Effector memory CD8-positive, alpha-beta T cell (primary cell): ENCODE measurements at regions not wholly inside any gene's neighbourhood (a gene's known extent, or its start where the extent isn't known, plus 50 kb on each side); places are given as distances from the start of the nearest gene placed in this dataset.

ENCODE experiments used
- ATAC-seq: fragments of 150-1000 bp; cut with Tn5 transposase; replicated peaks from 2 replicates; pipeline ENCODE4 v1.10.0; 2021; ENCODE audit warnings: mild to moderate bottlenecking, moderate library complexity
- DNase-seq, 3 experiments: peaks; one replicate each; pipeline ENCODE4 v3.0.0; 2021
- H3K27ac Mint-ChIP-seq, 2 donors: one replicate each; pipeline ENCODE4 v1.8.0; 2022; ENCODE audit warnings: mild to moderate bottlenecking in 2 of 2, mixed read lengths in 2 of 2, moderate library complexity in 2 of 2
- H3K27me3 Mint-ChIP-seq, 2 donors: one replicate each; pipeline ENCODE4 v1.8.0; 2022; ENCODE audit warnings: mixed read lengths in 2 of 2
- H3K36me3 Mint-ChIP-seq: one replicate; pipeline ENCODE4 v1.8.0; 2022; ENCODE audit warnings: mild to moderate bottlenecking, moderate library complexity, mixed read lengths; ENCODE audit not compliant: insufficient read depth
- H3K4me1 Mint-ChIP-seq, 2 donors: one replicate each; pipeline ENCODE4 v1.8.0; 2022; ENCODE audit warnings: low read depth in 2 of 2, mixed read lengths in 2 of 2
- H3K4me3 Mint-ChIP-seq, 2 donors: one replicate each; pipeline ENCODE4 v1.8.0; 2022; ENCODE audit warnings: mild to moderate bottlenecking in 2 of 2, mixed read lengths in 2 of 2, moderate library complexity in 2 of 2
- H3K9me3 Mint-ChIP-seq, 2 donors: one replicate each; pipeline ENCODE4 v1.8.0; 2022; ENCODE audit warnings: mixed read lengths in 2 of 2

DNA sequence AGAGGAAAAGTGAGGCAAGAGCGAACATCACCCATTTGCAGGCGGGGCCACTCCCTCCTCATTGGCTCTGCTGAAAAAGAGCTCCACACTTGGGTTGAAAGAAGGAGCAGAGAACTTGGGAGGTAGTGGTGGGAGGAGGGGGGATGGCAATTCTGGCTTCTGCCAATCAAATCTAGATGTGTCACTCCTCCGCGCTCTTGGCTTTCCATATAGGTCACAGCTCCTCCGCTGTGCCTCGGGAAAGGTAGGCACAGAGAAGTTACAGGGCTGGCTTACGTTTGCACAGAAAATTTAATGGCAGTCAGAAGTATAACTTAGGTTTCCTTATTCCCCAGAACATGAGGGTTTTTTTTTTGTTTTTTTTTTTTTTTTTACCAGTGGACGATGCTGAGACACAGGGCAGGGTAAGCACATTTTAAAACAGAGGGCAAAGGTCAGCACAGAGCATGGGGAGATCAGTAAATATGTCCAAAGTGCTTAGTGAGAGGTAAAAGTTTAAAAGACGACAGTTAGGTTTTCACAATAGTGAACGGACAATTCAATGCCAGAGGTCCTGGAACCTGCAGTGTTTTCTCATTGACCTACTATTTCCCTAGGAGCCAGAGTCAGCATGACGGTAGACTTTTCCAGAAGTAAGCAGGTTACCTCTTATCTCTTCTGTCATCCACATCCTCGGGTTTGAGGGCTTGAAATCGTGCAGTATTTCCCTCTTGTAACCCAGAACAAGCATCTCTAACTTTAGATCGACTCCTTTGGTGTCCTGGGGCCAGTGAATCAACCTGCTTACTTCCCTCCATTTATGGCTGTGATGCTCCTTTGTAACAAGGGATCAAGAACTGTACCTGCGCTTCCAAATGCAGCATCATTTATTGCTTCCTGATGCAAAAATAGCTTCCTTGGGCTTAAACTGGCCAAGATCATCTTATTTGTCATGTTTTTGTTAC is 258.9 kb upstream of the PROX1 start:
- H3K36me3 Mint-ChIP-seq: no peaks in the 10 kb centered on the region
- no peak overlapping the region for H3K4me3 Mint-ChIP-seq
- ATAC-seq (no peak), DNase-seq (no peak)
- H3K4me1 Mint-ChIP-seq: no peaks in the 10 kb centered on the region
- peaks cover 0 to 7% of the 10 kb centered on the region in 2 donors for H3K9me3 Mint-ChIP-seq
- no peaks in the 10 kb centered on the region for H3K27me3 Mint-ChIP-seq
- no peak overlapping the region for H3K27ac Mint-ChIP-seq

DNA sequence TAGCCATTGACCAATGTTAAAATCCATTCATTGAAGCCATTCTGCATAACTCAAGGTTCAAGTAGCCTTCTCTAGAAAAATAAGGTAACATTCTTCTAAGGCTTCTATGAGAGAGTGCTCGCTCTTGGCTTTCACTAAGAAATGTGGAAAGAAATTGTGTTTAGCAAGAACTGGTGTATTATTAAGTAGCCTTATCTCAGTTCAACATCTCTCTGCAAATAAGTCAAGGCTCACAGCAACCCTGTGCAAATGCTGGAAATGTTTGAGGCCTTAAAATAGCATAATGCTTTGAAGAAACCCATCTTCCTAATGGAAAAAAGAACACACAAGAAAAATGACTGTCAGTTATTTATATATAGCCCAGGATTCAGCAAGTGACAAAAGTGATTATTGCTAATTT is 254.1 kb upstream of the PROX1 start:
- no peaks in the 10 kb centered on the region for H3K36me3 Mint-ChIP-seq
- H3K4me1 Mint-ChIP-seq: no peaks in the 10 kb centered on the region

DNA sequence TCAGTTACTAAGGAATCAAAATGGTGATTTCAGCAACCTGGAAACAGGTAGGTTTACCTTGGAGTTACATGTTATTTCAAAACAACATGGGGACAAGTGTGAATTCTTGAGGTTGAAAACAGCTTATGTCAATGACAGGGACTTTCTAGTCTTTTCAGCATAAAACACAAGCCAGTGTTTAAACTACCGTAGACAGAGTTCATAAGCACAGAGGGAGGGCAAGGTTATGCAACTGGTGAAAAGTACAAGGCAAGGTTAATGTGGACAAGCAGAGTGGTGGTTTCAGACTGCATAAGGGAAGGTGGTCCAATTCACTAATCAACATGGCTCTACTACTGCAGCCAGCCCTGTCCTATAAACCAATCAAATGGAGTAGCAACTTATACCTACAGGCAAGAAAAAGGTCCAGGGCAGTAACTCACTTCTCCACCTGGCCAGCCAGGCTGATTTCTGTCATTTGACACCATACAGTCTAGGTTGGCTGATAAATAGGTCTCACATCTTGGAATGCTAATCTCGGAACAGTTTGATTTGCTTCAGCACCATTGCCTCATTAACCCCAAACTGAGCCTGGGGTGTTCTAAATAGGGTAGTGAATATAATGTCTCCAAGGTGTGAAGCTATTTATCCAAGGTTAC is 250.3 kb upstream of the PROX1 start:
- no peak overlapping the region for H3K27ac Mint-ChIP-seq

More for the DNA sequence above, 254.1 kb upstream of the PROX1 start:
- Mint-ChIP-seq H3K27ac (no peak overlapping the region), H3K27me3 (no peaks in the 10 kb centered on the region), H3K9me3 (peaks cover 0 to 6% of the 10 kb centered on the region in 2 donors), H3K4me3 (no peak overlapping the region)
- no peak for DNase-seq
- ATAC-seq: no peak

DNA sequence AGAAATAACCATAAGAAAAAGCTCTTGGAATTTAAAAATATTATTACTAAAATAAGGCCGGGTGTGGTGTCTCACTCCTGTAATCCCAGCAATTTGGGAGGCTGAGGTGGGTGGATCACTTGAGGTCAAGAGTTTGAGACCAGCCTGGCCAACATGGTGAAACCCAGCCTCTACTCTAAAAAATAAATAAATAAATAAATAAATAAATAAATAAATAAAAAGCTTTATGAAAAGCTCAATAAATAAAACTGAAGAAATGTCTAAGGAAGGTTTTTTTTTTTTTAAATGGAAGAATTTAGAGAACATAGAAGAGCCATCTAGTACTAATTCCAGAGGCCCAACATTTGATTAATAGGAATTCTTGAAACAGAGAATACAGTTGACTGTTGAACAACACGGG is 249.1 kb upstream of the PROX1 start:
- Mint-ChIP-seq H3K27me3 (no peaks in the 10 kb centered on the region), H3K9me3 (peaks cover 0 to 2% of the 10 kb centered on the region in 2 donors), H3K4me1 (no peaks in the 10 kb centered on the region), H3K36me3 (no peaks in the 10 kb centered on the region), H3K4me3 (no peak overlapping the region), H3K27ac (no peak overlapping the region)
- ATAC-seq: no peak
- DNase-seq: no peak

More for the DNA sequence above, 250.3 kb upstream of the PROX1 start:
- no peaks in the 10 kb centered on the region for H3K36me3 Mint-ChIP-seq
- DNase-seq (no peak), ATAC-seq (no peak)
- no peaks in the 10 kb centered on the region for H3K4me1 Mint-ChIP-seq
- H3K4me3 Mint-ChIP-seq: no peak overlapping the region
- no peaks in the 10 kb centered on the region for H3K27me3 Mint-ChIP-seq
- peaks cover 0 to 4% of the 10 kb centered on the region in 2 donors for H3K9me3 Mint-ChIP-seq

DNA sequence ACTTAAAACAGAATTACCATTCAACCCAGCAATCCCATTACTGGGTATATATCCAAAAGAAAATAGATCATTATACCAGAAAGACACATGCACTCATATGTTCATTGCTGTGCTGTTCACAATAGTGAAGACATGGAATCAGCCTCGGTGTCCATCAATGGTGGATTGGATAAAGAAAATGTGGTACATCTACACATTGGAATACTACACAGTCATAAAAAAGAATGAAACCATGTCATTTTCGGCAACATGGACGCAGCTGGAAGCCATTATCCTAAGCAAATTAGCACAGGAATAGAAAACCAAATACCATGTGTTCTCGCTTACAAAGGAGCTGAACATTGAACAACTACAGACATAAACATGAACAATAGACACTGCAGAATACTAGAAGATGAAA is 244.8 kb upstream of the PROX1 start:
- H3K4me3 Mint-ChIP-seq: no peak overlapping the region
- no peaks in the 10 kb centered on the region for H3K27me3 Mint-ChIP-seq
- H3K9me3 Mint-ChIP-seq: no peaks in the 10 kb centered on the region
- no peak overlapping the region for H3K27ac Mint-ChIP-seq
- DNase-seq (no peak), ATAC-seq (no peak)
- H3K4me1 Mint-ChIP-seq: no peaks in the 10 kb centered on the region
- H3K36me3 Mint-ChIP-seq: no peaks in the 10 kb centered on the region

DNA sequence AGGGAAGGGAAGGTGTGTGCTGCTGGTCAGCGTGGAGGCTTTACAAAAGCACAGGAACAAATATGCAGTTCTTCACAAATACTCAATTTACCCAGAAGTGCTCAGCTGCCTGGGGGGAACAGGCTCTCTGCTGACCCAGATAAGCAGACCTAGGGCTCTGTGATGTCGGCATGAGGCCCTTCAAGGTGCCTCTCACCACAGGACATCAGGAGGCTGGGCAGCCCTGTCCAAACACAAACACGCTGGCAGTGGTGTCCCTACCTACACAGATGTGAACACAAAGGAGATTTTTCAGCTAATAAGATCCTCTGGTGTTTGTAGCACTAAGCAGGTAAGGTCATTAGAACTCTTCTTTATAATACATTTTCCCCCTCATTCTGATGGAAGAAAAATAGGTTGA is 243.0 kb upstream of the PROX1 start:
- H3K4me3 Mint-ChIP-seq: no peak overlapping the region
- DNase-seq (no peak), ATAC-seq (no peak)
- H3K36me3 Mint-ChIP-seq: no peaks in the 10 kb centered on the region
- H3K9me3 Mint-ChIP-seq: no peaks in the 10 kb centered on the region
- H3K4me1 Mint-ChIP-seq: no peaks in the 10 kb centered on the region
- H3K27ac Mint-ChIP-seq: no peak overlapping the region
- H3K27me3 Mint-ChIP-seq: no peaks in the 10 kb centered on the region

DNA sequence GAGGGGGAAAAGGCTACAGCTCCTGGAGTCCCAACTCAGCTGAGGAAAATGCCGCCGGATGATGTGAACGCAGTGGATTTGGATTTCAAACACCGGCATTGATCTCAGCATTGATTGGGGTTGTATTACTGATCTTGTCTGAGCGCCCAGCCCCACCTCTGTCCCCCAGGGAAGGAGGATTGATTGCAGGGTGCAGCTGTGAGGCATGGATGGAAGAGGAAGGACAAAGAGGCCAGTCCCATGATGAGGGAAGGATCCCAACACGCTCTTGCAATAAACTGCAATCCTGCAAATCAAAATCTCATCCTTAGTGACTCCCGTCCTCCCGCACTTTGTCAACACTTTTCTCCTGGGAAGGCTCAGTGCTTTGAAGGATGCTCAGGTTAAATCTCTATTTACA is 242.3 kb upstream of the PROX1 start:
- H3K4me3 Mint-ChIP-seq: no peak overlapping the region
- no peaks in the 10 kb centered on the region for H3K36me3 Mint-ChIP-seq
- peaks cover 0 to 3% of the 10 kb centered on the region in 2 donors for H3K9me3 Mint-ChIP-seq
- ATAC-seq (no peak), DNase-seq (no peak)
- H3K4me1 Mint-ChIP-seq: no peaks in the 10 kb centered on the region
- no peaks in the 10 kb centered on the region for H3K27me3 Mint-ChIP-seq
- H3K27ac Mint-ChIP-seq: no peak overlapping the region

DNA sequence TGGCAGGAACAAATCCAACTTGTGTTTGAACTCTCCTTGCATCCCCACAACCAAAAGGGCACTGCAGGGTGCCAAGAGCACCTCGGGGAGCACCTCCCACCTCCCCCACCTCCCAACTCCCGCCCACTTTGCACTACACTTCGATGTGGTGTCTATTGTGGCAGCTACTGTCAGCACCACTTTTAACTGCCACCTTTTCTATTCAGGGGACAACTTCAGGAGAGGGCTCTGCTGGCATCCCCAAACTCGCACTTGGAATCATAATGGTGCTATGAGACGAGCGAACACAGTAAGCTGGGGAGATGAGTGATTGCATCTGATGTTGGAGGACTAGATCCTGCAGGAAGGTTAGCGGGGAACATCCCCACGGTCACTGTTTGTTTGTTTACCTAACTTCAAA is 238.2 kb upstream of the PROX1 start:
- Mint-ChIP-seq H3K27me3 (no peaks in the 10 kb centered on the region), H3K27ac (no peak overlapping the region), H3K36me3 (no peaks in the 10 kb centered on the region), H3K4me3 (no peak overlapping the region), H3K9me3 (peaks cover 0 to 8% of the 10 kb centered on the region in 2 donors), H3K4me1 (no peaks in the 10 kb centered on the region)
- DNase-seq (no peak), ATAC-seq (no peak)

DNA sequence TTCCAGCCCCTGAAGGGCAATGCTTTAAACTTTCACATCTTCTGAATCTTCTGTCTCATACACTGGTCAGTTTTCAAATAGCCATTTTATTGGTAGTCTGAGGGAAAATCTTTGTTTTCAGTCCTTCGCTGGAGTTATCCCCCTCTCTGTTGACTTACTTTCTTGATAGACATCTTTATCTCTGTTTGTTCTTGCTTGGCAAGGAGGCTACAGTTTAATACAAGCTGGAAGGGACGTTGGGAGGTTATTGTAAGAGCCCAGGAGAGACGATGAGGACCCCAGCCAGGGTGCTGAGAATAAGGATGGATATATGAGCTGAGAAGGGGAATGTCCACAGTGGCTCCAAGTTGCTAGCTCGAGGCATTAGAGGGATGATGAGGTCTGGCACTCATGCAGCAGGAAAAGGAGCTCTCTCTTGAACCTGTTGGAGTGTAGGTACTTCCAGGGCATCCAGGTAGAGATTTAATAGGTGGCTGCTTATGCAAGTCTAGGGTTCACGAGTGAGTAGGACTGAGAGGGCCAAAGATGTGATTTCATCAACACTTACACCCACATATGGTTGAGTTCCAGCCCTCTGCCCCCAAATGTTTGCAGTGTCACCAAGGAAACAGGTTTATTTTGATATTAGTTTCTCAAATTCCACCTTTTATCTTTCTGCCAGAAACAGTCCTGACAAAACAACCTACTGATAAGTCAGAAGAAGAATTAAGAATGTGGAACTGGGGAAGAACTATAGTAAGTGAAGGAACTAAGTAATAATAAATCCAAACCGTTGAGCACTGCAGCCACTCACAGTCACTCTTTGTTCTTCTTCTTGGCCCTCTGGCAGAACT is 237.3 kb upstream of the PROX1 start:
- DNase-seq (no peak), ATAC-seq (no peak)
- Mint-ChIP-seq H3K27ac (no peak overlapping the region), H3K27me3 (no peaks in the 10 kb centered on the region), H3K4me3 (no peak overlapping the region), H3K36me3 (no peaks in the 10 kb centered on the region), H3K4me1 (no peaks in the 10 kb centered on the region), H3K9me3 (peaks cover 0 to 9% of the 10 kb centered on the region in 2 donors)

DNA sequence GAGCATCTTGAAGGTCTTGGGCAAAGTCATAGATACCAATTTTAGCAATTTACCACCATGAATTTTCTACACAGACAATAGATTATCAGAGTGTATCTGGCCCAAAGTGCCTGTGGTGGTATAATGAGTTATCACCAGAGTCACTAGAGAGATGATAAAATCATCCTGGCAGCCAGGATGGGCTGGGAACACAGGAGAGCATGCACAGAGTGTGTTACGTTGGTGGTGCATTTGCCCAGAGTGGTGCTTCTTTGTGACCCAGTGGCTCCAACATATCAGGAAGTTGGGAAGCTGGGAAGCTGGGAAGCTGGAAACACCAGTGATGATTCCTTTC is 236.7 kb upstream of the PROX1 start:
- ATAC-seq (no peak), DNase-seq (no peak)
- peaks cover 0 to 9% of the 10 kb centered on the region in 2 donors for H3K9me3 Mint-ChIP-seq
- H3K4me3 Mint-ChIP-seq: no peak overlapping the region
- H3K36me3 Mint-ChIP-seq: no peaks in the 10 kb centered on the region
- H3K4me1 Mint-ChIP-seq: no peaks in the 10 kb centered on the region
- no peak overlapping the region for H3K27ac Mint-ChIP-seq
- no peaks in the 10 kb centered on the region for H3K27me3 Mint-ChIP-seq

DNA sequence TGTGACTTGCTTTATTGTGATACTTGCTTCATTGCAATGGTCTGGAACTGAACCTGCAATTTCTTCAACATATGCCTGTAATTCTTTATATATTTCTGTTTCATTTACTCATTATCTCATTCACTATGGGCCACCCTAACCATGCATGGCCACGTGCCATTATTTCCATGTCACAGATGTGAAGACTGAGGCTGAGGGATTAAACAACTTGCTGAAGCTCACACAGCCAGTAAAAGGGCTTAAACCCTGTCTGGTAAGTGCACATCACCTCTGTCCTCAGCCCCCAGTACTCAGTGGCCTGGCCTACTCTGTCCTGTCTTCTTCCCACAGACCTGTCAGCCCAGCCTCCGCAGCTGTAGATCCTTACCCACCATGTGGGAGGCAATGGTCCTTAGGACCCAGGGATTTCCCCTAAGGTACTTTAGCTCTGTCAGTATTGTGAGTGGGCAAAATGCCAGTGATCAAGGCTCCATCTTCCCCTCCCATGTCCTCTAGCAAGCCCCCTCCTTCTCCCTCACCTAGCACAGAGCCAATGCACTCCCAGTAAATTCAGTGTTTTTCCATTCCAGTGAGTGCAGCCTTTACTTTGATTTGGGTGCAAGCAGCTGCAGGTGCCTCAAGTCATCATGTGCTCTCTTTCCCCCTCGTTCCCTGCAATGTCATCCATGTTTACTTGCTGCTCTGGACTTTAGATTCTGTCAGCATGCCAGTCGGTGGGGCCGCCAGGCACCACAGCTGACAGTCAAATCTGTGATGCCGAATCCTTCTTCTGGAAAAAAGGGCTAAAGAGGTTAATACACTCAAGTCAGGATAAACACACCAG is 228.2 kb upstream of the PROX1 start:
- DNase-seq (no peak), ATAC-seq (no peak)
- Mint-ChIP-seq H3K4me1 (no peaks in the 10 kb centered on the region), H3K27me3 (peaks cover 0 to 6% of the 10 kb centered on the region in 2 donors), H3K27ac (no peak overlapping the region), H3K36me3 (peaks cover 2% of the 10 kb centered on the region), H3K4me3 (no peak overlapping the region), H3K9me3 (peaks cover 0 to 4% of the 10 kb centered on the region in 2 donors)

DNA sequence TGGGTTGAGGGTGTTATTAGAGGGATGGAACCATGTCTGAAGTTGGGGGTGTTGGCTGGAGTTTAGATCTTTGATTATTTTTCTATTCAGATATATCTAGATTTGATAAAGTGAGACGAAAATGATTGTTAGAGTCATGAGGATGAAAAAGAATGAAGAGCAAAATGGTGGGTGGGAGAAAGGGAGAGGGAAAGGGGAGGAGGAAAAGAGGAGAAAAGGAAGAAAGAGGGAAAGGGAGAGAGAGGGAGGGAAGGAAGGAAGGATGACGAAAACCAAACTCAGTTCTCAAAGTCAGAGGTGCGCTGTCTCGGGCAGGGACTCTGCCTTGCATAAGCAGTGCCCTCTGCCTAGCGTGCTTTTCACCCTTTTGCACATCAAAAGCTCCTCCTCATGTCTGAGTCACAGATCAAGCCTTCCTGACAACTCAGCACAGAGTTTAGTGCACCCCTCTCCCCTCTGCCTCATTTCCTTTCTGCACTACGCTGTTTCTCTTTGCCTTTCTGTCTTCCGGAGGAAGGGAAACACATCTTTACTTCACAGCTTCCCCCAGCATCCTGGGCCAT is 225.8 kb upstream of the PROX1 start:
- no peak overlapping the region for H3K4me3 Mint-ChIP-seq
- no peak for DNase-seq
- H3K27me3 Mint-ChIP-seq: peaks cover 0 to 6% of the 10 kb centered on the region in 2 donors
- H3K27ac Mint-ChIP-seq: no peak overlapping the region
- H3K36me3 Mint-ChIP-seq: peaks cover 2% of the 10 kb centered on the region
- H3K9me3 Mint-ChIP-seq: peaks cover 0 to 4% of the 10 kb centered on the region in 2 donors
- no peaks in the 10 kb centered on the region for H3K4me1 Mint-ChIP-seq
- no peak for ATAC-seq

DNA sequence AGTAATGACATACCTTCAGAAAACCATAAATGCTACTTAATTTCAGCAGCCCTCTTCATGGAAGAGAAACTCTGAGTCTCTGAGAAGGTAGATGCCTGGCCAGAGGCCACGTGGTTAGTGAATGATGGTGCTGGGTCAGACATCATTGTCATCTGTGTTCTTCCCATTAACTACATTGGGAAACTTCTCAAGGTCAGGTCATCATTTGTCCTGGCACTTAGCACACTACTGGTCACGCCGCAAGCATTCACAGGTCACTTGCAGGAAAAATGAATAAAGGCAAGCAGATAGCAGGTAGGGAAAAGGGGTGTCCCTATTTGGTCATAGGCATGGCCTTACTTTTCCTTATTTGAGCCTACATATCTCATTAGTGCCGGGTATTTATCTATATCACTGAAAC is 220.1 kb upstream of the PROX1 start:
- Mint-ChIP-seq H3K27me3 (no peaks in the 10 kb centered on the region), H3K9me3 (peaks cover 0 to 8% of the 10 kb centered on the region in 2 donors), H3K27ac (no peak overlapping the region), H3K4me3 (no peak overlapping the region), H3K36me3 (no peaks in the 10 kb centered on the region), H3K4me1 (no peaks in the 10 kb centered on the region)
- ATAC-seq: no peak
- DNase-seq: no peak
